Retina (tissue), 1 donor: ENCODE measurements at regions not wholly inside any gene's neighbourhood (a gene's known extent, or its start where the extent isn't known, plus 50 kb on each side); places are given as distances from the start of the nearest gene placed in this dataset.

Source experiments
- DNase-seq: peaks from one replicate; pipeline ENCODE4 v3.0.0-alpha.2; 2016

DNA sequence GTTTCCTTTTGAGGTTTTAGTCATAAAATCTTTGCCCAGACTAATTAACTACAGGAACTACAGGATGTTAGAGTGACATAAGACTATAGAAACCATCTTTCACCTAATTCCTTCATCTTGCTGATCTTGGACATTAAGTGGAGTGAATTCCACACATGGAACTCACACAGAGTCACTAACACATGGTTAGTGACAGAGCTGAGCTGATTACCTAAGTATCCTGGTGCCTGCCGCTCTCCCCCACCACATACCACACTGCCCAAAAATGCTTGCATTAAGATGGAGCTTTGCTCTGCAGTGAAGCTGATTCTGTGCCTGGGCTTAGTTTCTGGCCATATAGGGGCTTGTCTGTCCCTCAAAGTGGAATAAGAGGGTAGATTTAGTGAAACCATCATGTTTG is 332.9 kb upstream of the NT5C1B start:
- no peak for DNase-seq

DNA sequence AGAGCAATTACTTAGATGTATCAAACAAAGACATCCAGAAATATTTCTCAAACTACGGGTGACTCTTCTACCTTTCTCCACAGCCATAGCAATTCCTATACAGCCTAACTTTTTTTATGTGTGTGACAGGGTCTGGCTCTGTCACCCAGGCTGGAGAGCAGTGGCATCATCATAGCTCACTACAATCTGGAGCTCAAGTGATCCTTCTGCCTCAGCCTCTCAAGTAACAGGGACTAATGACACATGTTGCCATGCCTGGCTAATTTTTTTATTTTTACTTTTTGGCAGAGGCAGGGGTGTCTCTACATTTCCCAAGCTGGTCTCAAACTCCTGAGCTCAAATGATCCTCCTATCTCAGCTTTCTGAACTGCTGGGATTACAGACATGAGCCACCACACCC is 328.9 kb upstream of the NT5C1B start:
- DNase-seq, result no peak

DNA sequence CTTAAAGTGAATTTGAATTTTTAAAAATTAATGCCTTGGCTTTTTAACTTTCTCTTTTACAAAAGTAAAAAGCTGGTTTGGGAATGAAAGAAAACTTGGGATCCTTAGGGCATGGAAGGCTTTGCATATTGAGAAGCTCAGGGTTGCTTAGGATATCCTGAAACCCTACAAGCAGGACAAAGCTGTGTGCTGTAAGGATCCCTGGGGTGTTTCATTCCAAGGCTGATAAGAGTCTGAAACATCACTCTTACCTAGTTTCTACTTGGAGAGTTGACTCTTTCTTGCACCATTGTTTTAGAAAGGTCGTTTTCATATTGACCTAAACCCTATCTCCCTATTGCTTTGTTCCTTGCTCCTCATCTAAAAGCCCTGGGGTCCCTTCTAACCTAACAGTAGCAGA is 325.9 kb upstream of the NT5C1B start:
- DNase-seq, result no peak

DNA sequence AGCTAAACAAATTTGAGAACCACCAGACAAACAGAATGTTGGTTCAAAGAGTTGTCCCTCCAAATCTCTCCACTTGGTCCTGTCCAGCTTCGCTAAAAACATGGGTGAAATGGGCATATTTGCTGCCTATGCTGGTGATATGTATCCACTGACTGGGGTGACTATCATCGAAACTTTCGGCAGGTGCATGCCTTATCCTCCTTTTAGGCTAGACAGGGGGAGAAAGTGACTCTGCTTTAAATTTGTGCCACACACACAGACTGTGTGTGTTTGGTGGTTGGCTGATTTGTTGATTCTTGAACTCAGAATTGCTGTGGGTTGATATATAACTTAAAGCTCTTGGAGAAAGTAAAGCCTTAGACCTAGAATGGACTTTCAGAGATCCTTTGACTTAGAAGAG is 324.1 kb upstream of the NT5C1B start:
- no peak for DNase-seq

DNA sequence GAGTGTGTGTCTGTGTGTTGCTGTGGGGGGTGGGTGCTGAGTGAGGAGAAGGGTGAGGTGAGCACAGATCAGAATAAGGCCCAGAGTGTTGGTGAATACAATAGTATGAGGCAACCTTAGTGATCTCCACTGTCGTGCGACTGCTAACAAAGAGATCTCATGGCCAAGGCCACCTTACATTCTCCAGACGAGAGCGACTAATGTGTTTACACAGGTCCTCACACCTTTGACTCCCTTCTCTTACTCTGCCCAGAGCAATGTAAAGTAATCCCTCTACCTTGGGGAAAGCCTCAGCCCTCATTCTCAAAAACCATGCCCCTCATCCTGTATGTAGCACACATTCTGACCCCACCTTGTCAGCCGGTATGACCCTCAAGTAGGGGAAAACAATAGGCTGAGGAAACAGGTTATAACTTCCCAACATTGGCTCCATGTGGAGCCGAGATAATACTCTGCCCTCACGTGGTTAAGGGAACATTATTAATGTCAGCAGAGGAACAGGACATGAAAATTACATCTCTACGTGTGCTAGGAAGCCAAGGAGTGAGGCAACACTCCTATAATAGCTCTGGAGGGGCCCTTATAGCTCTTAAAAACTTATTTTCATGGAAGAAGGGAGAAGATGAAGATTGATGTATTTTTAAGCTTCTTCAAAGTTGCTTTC is 323.0 kb upstream of the NT5C1B start:
- no peak for DNase-seq

DNA sequence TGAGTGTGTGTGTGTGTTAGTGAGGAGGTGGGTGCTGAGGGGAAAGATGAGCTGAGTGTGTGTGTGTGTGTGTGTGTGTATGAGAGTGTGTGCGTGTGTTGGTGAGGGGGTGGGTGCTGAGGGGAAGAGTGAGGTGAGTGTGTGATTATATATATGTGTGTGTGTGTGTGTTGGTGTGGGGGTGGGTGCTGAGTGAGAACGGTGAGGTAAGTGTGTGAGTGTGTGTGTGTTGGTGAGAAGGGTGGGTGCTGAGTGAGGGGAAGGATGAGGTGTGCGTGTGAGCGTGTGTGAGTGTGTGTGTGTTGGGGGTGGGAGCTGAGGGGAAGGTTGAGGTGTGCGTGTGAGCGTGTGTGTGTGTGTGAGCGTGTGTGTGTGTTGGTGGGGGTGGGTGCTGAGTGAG is 322.0 kb upstream of the NT5C1B start:
- no peak for DNase-seq

DNA sequence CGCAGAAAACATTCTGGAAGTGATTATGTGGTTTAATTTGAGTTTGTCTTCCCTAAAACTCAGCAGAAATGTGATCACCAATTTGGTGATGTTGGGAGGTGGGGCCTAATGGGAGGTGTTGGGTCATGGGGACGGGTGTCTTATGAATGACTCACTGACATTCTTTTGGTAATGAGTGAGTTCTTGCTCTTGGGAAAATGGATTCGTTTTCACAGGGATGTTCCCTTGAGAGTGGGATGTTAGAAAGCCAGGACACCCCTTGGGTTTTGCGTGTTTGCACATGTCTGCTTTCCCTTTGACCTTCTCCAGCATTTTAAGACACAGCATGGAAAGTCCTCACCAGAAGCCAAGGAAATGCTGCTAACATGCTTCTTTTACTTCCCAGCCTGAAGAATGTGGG is 321.5 kb upstream of the NT5C1B start:
- no peak for DNase-seq

DNA sequence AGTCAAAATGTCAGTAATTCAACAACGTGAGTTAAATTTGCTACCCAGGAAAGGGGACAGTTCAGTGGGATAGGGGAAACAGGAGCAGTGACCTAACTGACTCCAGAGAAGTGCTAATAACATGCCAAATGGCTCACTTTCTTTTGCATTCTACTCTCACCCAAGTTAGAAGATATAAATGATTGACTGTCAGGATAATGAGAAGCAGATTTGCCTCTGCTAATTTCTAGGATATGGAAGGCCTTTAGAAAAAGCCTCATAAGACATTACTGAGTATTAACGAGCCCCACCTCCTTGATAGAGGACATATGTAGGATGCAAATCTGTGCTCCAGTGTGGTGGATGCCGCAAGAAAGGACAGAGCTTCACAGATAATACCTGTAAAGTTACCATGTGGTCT is 318.6 kb upstream of the NT5C1B start:
- DNase-seq, result no peak

DNA sequence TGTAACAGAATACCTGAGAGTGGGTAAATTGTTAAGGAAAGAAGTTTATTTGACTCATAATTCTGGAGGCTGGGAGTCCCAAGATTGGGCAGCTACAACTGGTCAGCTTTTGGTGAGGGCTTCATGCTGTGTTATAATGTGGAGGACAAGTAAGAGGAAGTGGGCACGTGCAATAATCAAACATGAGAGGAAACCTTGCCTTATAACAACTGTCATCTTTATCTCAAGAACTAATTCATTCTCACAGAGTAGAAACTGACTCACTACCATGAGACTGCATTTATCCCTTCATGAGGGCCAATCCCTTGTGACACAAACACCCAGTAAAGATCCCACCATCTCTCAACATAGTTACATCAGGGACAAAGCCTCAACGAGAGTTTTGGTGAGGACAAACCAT is 318.1 kb upstream of the NT5C1B start:
- DNase-seq, result no peak

DNA sequence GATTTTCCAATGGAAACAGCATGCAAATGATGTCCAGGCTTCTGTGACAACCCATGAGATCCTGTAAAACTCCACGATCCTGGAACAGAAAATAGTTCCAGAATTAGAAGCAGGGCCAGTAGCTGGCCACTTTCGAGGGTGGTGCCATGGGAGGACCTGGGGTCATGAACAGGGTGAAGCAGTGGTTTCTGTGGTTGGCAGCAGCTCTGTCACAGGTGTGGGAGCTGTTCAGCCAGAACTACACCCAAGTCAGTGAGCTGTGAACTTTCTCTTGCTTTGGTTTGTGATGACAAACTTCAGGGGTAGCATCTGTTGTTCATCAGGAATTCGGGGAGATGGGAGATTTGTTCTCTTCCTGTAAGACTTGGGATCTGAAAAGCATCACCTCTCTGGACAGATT is 314.4 kb upstream of the NT5C1B start:
- no peak for DNase-seq

DNA sequence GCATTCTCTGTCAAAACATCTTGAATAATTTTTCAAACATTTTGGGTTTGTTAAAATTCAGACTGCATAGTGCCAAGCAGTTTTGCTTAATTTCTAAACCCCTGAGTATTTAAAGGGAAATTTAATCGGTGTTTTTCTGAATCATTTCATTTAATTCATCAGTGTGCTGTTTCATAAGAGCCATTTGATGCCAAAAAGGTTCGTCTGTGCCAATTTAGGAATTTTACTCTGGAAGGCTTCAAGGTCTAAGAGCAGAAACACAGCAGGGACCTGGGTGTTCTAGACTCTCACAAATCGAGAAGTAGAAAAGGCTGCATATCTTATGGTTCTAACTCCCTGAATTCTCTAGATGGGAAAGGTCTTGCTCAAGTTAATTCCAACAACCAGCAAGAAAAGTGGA is 311.9 kb upstream of the NT5C1B start:
- no peak for DNase-seq

DNA sequence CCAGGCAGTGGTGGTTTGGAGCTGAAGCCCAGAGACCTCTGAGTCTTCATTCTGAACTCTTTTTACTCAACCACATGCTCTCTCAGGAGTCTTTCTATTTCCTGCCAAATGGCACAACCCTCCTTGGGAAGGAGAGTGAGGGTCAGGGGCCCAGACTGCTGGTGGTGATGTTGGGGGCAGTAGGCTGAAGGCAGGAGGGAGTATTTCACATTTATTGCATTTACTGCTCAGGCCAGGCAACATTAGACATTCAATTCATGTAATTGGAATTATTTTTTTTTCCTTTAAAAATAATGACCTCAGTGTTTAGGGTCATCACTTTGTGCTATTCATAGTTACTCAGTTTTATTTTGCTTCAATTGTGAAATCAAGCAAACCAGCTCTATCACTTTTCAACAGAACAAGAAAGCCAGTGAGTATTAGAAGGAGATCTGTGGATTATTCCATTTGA is 311.3 kb upstream of the NT5C1B start:
- no peak for DNase-seq

DNA sequence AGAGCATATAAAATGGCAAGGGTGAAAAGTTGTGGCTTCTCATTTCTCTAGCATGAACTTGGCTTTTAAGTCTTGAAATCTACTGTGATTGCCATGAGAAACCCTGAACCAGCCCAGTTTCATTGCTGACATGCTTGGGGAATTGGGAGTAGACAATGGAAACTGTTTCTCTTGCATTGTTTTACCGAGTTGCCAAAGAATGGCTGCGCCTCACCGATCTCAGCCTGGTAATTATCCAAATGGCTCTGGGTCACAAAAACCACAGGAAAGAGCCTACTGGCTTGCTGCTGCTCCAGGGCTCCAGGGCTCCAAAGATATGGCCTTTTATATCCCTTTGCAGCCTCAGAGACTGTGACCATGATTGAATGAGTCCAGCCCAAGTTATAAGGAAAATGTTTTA is 310.4 kb upstream of the NT5C1B start:
- DNase-seq, result no peak

DNA sequence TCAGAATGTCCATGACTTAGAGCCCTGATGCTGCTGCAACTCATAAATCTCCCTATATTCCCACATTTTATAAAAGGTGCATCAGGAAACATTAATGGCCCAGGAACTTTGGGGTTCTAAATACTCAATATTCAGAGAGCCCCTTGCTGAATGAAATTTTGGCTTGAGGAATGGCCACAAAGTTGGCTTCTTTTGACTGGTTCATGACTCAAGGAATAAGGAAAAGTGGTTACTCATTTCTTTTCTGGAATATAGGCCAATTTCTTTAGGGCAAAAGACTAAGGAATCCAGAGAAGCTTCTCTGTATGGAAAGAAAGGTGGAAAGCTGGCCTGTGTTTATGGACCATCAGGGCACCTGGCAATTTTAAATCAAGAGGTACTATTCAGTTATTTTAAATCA is 308.9 kb upstream of the NT5C1B start:
- DNase-seq, result no peak

DNA sequence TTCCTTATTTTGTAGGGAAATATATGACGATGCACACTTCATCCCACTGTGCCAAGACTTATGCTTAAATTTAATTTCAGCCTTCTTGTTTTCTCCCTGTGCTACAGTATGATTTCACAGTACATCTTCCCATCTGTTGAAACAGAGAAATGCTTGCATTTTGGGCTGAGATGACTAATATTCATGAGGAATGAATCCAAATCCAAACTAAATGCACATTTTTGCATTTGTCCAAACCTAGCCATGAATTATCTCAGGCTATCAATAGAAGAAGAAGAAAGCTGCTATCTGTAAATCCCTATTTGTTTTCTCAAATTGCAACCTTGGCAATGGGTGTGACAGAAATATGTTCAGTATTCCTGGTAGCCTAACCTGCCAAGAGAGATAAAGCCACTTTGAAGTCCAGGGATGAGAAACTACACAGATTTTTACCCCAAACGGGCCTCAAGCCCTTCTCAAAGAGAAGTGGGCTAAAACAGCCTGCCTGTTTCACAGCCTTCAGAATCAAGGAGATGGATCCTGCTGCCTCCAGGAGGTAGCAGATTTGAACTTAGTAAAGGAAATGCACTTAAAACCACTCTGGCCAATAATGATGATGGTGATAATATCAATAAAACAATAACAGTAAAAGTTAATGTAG is 306.9 kb upstream of the NT5C1B start:
- DNase-seq, result no peak

DNA sequence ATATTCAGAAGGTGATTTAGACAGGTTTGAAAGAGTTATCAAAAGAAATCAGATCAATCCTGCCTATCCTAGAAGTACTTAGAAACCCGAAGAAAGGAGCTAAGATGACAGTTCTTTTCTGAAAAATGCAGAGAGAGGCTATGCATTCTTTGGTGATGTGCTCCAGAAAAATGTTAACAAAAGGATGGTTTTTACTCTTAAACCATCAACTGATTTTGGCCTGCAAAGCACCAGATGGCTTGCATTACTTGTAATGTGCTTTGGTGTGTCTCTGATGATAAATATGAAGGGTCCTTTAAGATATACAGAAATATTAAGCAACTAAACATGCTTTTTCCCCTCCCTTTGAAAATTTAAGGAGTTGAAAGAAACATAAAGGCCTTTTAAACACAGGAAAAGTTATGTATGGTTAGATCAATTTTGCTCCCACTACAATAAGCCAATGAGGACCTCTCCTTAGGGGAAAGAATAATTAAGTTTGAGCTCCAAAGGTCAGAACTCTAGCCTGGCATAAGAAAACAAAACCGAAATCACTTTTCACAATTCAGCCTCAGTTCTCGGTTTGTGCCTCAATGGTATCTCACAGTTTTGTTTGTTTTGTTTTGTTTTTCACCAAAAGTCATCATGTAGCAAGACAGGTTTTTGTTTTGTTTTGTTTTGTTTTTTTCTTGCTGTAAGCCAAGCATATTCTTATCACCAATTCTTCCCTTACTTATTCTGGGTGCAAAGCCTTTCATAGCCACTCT is 302.4 kb upstream of the NT5C1B start:
- DNase-seq, result no peak

DNA sequence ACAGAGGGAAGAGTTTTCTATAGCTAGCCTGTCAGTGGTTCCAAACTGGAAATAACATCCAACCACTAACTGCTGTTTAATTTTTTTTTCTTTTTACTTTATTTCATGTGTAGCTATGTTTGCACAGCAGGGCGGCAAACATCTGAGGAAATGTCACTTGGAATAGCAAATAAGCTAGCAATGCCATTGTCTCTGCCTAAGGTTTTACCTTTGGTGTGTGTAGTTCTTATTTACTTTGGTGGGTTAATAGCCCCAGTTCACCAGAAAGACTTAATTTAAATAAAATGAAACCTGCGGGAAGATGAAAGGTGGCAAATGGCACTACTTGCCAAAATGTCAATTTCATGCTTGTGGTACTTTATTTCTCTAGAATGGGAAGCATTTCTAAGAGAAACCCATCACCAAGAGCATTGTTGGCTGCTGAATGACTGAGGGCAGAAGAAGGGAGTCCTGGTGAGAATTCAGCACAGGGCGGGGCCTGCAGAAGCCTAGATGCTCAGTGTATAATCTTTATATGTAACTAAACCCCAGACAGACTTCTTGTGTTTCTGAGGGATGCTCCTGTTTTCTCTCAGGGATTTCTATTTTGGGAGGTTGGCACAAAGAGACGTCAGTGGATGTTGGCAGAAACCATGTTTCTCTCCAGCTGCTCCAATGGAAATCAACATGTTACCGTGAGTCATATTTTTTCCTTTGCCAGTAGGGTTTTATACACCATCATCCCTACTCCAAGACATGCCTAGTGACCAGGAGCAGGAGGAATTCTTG is 300.4 kb upstream of the NT5C1B start:
- no peak for DNase-seq

DNA sequence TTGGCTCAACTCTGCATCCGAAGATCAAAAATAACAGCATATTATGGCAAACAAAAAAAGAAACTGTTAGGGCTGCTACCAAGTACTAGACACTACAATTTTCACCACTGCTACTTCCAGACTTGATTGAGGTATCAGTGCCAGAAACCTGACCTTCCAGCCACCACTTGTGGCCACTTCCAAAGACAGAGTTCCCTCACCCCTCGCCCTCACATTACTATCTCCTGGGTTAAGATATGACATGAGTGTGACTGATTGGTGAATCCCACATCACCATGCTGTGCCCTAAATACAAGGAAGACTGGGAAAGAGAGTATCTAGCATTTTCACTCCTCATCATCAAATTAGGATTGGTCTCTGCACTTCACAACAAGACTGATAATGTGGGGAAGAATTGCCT is 296.1 kb upstream of the NT5C1B start:
- DNase-seq, result no peak

DNA sequence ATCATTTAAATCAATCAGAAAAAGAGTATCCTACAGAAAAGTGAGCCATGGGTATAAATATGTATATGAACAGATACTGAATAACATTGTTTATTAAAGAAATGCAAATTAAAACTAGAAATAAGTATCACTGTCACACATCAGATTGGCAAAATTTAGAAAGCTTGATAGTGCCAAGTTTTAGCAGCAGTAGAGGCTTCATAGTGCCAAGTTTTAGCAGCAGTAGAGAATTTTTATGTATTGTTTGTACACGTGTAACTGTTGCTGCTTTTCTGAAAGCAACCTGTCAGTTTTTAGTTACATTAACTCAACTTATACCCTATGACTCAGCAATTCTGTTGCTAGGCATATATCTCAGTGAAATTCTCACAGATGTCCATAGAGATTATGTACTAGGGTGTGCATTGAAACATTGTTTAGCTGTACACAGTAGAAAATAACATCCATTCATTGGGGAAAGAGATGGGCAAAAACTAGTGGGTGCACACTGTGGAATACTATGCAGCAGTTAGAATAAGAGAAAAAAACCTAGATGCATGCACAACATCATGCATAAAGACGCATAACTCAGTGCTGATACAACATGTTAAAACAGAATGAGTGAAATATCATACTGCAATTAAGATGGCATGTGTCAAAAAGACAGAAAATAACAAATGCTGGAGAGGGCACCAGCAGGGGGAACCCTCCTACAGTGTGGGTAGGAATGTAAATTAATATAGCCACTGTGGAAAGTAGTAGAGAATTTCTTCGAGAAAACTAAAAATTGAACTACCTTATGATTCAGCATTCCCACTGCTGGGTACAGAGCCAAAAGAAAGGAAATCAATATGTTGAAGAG is 294.5 kb upstream of the NT5C1B start:
- no peak for DNase-seq

DNA sequence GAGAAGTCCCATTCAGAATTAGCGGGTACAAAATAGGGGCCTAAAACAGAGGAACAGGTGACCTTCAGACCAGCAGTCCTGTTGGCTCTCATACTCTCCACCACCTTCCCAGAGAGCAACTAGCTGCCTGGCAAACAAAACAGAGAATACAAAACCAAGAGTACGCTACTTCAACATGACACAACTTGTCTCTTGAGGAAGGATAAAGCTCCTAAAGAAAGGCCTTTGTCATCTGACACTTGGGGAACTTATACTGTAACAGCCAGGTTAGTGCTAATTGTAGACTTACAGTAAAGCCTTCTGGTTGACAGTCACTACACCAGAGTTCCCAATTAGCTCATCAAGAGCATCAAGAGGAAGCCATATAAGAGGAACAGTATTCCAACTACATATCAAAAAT is 282.1 kb upstream of the NT5C1B start:
- no peak for DNase-seq

DNA sequence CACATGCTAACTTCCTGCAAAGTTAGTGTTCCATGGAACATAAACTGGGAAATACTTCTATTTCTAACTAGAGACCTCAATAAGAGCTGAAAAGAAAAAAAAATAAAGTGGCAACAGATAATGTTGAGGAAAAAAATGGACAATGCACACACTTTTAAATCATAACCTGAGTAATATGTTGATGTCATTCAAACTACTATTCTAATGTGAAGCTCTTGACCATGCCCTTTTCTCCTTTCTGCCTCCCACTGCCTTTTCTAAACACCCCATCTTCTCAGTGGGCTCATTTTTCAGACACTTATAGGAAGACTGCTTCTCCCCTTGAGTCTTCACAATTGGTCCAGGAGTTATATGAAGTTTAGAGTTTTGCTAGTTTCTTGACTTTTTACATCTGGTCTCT is 280.9 kb upstream of the NT5C1B start:
- no peak for DNase-seq

DNA sequence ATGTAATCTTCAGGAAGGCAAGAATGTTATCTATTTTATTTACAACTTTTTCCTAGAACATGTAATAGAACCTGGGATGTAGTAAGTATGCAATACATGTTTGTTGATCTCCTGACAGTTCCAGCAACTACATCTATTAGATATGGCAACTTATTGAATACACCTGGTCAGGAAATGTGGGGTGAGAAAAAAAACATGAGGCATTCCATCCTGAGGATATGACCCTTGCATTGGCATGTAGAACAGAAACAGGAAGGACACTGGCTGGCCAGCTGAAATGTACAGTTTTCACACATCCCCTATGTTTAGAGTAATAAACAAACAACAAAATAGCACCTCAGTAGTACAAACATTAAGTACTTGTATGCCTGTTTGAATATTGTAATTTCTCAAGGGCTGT is 272.6 kb upstream of the NT5C1B start:
- no peak for DNase-seq

DNA sequence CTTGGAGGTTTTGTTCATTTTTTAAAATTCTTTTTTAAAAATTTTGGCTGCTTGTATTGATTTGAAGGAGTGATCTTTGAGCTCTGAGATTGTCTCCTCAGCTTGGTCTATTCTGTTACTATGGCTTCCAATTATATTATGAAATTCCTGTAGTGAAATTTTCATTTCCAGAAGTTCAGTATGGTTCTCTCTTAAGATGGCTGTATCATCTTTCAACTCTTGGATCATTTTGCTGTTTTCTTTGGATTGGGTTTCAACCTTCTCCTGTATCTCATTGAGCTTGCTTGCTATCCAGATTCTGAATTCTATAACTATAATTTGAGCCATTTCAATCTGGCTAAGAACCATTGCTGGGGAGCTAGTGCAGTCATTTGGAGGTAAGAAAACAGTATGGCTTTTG is 270.8 kb upstream of the NT5C1B start:
- no peak for DNase-seq
